NT2/D1 (cell line): ENCODE measurements at regions not wholly inside any gene's neighbourhood (a gene's known extent, or its start where the extent isn't known, plus 50 kb on each side); places are given as distances from the start of the nearest gene placed in this dataset.

Experiments
- SUZ12 ChIP-seq: IDR thresholded peaks from 2 replicates; pipeline ENCODE4 v1.6.1; 2011; ENCODE audit not compliant: insufficient read length, insufficient read depth; ENCODE audit errors: extremely low read depth
- YY1 ChIP-seq: IDR thresholded peaks from 2 replicates; pipeline ENCODE4 v1.6.1; 2011; ENCODE audit not compliant: insufficient read length, insufficient read depth
- ZNF274 ChIP-seq: IDR thresholded peaks from 2 replicates; pipeline ENCODE4 v1.6.1; 2011; ENCODE audit warnings: mild to moderate bottlenecking, low read depth, low read length

DNA sequence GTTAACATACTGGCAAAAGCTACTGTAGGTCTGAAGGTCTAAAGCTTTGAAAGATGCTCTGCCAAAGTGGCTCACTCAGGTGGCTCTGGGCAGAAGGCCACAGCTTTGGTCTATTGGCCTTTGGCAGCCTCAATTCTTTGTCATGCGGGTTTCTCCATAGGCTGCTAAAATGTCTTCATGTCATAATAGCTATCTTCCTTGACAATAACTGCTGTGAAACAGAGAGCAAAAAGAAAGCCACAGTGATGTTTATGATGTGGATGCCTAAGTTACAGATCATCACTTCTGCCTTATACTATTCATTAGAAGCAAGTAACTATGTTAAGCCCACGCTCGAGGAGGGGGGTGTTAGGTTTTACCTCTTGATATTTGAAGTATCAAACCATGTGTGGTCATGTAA, 906.1 kb upstream of the CDH9 start:
- TF ChIP-seq SUZ12, result no peak
- TF ChIP-seq ZNF274, result no peak
- TF ChIP-seq YY1, result no peak
